Endothelial cell of hepatic sinusoid (primary cell): ENCODE measurements at regions not wholly inside any gene's neighbourhood (a gene's known extent, or its start where the extent isn't known, plus 50 kb on each side); places are given as distances from the start of the nearest gene placed in this dataset.

Experiments used
- in situ Hi-C: cut with HindIII; loops from 2 replicates; pipeline ENCODE4 v1.10.0; 2017; ENCODE audit warnings: low sequenced_read_pairs

DNA sequence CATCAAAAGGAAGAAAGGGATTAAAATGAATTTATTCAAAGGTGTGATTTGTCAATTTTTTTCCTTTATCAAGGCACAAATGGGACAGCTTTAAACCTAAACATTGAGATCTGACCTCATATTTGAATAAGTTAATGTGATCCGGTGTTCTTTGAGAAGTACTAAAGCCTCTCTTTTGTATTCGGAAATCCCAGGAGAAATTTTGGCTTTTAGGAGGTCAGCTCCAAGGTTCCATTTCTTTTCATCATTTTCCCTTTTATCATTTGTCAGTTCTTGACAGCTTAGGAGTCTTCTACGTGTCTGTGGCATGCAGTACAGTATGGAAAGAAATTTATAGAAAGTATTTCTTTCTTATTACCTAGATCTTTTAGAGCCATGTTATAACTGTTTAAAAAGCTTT, 873.4 kb upstream of the CDH8 start:
- in situ Hi-C loops, result no loop called here

DNA sequence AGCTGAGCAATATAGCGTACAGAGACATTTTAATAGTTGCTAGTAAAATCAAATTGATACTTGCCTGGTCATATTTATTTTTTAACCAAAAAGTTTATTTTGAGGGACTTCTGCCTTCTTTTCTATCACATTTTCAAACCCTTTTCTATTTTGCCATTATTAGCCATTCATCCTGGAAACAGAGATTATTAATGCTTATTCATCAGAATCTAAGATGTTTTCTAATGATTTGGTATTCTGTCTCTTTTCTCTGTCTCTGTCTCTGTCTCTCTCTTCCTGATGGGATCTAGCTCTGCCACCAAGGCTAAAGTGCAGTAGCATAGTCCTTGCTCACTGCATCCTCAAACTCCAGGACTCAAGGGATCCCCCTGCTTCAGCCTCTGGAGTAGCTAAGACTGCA, 871.3 kb upstream of the CDH8 start:
- in situ Hi-C loops, result no loop called here

DNA sequence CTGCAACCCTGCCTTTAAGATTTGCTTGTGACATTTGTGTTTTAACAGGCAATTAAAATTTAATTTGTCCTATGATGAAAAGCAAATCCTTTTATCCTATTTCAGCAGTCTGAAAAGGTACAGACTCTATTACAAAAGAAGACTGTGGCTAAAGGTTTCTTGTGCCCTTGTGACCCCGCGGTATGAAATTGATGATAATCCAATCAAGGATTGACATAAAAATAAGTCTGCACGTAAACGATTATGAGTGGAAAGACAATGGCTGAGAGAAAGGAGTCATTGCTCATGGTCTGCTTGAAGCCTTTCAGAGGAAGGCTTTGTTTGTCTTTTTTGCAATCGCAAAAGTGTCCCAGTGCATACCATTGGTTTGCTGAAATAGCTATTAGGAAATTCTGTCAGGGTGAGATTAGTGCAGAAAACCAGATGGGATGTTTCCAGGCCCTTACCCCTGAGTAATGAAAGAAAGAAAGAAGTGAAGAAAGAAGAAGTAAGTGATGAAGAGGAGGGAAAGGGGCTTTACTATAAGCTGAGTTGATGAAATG, 867.8 kb upstream of the CDH8 start:
- in situ Hi-C loops, result no loop called here

DNA sequence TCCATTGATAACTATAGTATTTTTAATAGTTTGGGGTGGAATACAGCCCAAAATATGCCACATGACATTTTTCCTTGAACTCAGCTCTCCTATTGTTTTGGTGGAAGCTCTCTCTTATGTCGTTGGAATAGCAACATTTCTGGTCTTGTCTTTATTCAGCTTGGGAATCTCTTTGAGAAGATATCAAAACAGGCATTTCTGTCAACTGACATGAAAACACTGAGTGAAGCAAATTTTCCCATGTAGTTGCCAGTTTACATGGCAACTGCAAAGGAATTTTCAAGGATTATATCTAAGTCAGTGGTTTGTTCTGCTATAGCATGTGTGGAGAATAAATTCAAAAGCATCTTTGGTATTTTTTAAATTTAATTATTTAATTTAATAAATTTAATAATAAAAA, 863.5 kb upstream of the CDH8 start:
- in situ Hi-C loops, result no loop called here

DNA sequence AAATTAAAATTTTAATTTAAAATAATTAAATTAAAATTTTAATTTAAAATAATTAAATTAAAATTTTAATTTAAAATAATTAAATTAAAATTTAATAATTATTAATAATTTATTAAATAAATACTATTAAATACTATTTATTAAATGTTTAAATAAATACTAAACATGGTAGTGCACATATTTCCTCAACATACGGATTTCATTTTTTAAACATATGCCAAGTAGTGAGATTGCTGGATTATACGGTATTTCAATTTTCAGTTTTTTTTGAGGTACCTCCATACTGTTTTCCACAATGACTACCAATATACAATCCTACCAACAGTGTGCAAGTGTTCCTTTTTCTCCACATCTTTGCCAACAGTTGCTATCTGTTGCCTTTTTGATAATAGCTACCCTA, 852.9 kb upstream of the CDH8 start:
- in situ Hi-C loops, result no loop called here

DNA sequence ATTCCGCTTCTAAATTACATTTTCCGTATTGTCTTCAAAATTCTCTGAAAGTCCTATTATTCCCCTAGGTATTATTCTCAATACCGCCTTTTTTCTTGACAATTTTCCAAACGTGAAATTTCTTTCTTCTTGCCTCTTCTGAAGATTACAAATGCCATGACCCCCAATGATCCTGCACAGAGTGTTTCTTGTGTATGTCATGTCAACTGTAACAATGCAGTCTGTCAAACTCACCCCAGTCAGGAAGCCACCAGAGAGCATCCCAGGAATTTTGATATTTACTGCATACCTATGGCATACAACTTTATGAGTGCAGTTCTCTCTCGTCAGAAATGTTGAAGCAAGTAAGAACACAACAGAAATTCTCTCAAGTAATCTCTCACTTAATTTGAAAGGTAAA, 847.3 kb upstream of the CDH8 start:
- in situ Hi-C loops, result no loop called here

DNA sequence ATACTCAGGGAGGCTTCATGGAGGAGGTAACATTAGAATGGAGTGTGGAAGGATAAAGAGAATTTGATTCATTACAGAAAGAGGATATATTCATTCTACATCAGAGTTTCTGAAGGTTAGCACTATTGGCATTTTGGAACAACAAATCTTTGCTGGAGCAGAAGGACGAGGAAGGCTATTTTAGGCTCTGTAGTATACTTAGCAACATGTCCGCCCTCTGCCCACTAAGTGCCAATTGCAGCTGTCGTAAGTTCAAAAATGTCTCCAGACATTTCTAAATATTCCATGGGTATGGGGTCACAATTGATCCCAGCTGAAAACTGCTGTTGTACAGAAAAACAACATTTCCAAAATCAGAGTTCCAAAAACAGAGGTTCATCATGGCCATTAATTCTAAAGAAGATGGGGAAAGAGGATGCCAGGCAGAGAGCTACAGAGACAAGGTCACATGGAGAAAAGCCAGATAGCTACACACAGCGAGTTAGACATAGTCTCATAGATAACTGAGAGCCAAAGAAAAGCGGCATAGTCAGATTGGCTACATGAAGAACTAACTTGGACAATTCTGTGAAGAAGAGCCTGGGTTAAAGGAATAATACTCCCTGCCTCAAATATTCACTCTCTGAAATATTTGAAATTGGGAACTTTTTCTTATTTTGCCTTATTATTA, 846.4 kb upstream of the CDH8 start:
- in situ Hi-C loops, result no loop called here

DNA sequence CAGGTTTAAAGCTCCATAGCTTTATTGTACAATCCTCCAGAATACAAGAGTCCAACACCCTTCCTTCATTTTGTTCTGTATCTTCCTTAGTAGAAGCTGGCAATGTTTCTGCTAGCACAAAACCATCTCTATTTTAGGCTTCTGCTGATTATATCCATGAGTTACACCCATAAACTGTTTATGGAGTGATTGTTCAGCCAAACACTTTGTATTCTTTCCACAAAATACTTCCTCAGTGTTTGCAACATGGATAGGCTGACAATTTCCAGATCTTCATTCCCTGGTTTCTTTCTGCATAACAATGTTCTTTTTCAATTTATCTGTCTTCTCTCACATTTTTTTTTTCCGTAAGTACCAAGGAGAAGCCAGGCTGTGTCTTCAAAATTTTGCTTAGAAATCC, 839.9 kb upstream of the CDH8 start:
- in situ Hi-C loops, result no loop called here

DNA sequence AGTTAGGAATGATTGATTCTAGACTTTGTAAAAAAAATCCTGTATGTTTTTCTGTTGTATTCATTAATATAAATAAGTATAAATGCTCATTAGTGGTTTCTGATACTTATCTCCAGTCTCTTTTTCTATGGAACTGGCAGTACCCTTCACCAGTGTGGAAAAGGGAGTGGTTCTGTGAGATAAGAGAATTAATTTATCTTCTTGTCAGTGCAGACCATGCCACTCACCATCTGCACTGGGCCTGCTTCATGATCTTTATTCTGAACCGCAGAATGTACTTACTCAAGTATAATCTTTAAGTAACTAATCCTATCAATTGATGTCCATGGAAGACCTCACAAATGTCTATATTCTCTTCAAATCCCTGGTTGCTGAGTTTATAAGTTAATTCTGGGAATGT, 836.1 kb upstream of the CDH8 start:
- in situ Hi-C loops, result no loop called here

DNA sequence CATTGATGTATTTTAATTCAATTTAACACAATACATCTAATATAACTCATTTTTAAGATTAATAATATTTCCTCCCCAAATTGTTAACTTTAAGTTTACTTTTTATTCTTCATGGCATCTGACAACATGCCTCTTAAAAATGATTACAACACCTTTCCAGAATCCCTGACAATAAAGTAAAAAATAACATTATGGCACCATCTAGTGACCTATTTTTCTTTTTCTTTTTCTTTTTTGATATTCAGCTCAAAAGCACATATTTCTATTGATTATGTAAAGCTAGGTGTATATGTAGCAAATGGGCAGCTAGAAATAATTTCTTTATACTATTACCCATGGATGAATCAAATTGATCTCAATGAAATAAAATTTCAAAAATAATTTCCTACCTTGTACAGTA, 834.3 kb upstream of the CDH8 start:
- in situ Hi-C loops, result no loop called here

DNA sequence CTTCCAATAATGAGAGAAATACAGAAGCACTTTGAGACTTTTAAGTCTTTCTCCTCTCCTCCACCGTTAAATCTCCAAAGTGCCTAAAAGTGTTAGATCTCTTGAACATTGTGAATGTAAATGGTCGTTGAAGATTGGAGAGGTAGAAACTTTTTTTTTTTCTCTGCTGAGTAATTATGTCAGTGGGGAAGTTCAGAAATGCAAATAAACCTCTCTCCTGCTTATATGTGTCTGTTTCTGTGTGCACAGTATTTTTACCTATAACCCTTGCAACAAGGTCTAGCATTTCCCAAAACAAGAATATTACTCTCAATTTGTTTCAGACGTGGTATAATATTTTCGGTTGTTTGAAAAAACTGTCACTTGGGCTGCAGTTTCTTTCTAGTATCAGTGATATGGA, 833.6 kb upstream of the CDH8 start:
- in situ Hi-C loops, result no loop called here

DNA sequence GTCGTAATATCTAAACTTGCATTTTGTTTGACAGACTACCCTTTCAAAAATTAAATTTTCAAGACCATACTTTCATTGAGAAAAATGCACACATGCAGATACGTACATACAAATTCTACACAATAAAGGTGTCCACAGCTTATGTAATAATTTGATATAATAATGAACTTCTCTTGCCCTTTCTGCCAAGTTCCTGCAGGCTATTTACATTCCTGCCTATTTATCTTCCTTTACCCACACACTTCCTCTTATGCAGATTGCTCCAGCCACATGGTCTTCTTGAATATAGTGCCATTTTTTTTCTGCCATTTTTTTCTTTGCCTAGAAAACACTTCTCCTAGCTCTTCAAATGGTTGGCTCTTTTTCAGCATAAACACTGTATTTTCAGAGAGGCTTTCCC, 826.9 kb upstream of the CDH8 start:
- in situ Hi-C loops, result no loop called here

DNA sequence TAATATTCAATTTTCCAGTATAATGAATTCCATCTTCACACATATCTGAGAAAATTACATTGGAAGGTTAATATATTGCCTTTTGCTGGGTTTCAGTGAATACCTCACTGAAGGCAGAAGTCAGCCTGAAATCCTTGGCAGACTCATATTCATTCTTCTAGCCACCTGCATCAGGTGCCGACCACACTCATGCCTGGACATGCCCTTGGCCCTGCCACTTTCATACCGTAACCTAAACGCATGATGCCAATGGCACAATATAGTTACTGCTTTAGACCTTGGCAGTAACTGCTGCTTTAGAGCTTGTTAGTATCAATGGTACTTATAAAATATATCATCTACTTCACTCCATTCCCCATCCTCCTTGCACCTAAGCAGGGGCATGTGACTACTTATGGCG, 817.6 kb upstream of the CDH8 start:
- in situ Hi-C loops, result no loop called here

DNA sequence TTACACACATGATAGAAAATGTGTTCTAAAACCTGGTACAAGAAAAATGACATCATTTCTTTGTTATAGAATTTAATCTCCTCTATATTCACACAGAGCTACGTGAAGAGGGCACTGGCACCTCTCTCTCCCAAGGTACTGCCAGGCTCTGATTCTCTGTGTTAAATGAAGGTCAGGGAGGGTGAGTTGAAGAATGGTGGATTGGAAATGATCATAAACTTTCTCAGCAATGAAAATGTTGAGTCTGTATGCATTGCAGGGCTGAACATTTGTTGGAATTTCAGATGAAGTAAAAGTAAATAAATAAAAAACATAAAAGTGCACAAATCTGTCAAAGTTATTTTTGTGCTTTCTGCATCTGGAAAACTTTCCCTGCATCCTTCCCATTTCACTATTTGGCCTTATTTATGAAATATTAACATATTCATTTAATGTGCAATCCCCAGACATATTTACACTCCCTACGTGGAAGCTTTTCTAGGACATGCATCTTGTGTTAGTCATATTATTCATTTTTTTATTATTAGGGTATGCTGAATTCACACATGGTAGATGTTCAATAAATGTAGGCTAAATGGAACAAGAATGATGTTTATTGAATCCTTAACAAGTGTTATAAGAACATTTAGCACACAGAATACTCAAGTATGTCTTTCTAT, 810.3 kb upstream of the CDH8 start:
- in situ Hi-C loops, result no loop called here

DNA sequence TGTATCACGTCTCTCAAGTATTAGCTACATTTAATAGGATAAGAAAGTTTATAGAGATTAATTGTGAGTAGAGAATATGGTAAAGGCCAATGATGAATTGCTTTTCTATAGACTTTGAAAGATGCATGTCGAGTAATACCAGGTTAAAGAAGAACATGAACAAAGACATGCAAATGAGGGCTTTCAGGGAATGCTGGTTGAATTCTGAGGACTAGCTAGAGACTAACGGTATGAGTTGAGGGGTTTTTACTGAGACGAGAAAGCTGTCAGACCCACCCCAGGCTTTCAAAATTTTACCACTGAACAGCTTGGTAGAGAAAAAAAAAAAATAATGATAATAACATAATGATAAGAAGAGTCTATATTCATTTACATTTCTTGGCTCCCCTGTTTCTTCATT, 796.0 kb upstream of the CDH8 start:
- in situ Hi-C loops, result no loop called here

DNA sequence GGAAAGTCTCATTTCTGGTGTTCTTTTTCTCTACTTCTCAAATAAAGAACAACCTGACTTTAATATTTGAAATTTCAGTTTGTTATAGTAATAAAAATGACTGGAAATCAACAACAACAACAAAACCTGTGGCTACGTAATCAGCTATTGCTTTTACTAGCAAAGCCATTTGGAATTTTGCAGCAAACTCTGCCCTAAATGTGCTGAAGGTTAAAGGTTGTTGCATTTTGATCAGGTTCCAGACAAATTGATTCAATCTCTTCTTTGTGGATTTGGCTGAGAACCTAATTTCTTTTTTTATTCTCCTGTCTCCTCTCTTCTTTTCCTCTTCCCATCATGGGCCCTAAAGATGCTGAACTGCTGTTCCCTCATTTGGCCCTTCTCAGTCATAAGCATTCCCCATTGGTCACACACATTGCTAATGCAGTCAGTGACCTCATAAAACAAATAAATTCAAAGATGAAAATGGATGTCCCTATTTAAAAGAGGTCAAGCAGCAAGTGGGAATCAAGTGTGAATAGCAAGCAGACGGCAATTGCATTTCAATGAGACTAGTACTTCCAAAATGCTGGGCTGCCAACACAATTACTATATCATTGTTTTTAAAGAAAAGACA, 795.1 kb upstream of the CDH8 start:
- in situ Hi-C loops, result no loop called here

DNA sequence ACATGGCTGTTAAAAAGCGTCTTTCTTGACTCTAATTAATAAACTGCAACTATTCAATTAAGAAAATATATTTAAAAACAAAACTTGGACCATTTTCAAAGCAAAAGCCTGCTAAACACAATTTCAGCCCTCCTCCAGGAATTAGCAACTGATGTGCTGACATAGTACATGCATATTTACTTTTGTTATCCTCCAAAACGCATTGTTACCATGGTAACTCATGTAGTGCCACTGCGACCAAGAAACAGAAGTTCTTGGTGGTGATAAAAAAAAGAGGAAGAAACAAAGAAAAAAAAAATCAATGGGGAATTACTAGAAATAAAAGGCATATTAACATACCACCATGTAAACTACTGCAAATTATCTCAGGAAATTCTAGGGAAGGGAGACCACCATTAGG, 793.4 kb upstream of the CDH8 start:
- in situ Hi-C loops, result no loop called here

DNA sequence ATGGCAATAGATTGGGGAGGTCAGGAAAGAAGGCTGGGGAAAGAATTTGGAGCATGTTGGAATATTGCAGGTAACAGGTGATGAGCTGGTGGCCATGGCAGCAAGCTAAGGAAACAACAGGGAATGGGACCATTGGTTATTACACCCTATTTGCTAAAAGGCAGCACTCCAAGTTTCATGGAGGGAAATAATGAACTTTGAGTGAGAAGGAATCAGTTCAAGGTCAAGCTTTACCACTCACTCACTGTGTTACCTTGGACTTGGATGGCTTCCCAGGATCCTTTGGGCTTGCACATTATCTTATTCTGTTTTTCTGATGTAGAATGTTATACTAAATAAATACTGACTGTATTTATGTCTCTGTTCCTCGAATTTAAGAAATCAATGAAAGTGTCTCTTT, 792.8 kb upstream of the CDH8 start:
- in situ Hi-C loops, result no loop called here

DNA sequence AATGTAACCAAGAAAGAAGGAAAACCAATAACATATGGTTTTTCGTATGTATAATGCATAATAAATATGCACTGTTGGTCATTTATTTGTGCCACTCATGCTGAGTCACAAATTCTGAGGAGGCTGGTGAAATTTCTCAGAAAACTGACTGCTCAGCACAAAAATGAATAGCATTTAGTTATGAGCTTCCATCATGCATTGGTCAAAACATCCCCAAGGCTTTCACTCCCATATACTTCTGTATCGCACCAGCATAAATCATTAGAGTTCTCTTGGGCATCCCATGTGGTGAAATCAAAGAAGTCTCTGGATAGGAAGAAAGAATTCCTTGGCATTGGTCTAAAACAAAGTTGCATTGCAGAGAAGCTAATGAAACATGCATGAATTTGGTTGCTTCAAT, 785.6 kb upstream of the CDH8 start:
- in situ Hi-C loops, result no loop called here

DNA sequence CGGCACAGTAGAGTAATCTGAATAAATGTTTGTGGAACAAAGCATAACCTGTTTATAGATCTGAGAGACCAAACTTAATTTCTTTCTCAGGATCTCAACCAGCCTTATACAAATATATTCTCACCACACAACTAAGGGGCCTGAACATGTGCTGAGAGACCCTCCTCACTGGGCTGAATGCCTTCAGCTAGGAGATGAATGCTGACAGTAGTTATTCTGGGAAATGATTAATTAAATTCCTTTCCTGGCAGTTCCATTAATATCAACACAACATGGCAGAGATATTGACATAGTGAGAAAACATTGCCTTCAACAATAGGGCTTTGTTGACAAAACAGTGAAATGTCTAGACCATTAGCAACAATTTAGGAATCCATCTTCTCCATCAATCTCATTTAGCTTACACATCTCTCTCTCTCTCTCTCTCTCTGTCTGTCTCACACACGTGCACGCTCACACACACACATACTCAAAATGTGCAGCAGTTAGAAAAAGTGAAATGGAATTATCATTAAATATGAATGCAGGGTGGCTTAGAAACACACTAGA, 780.8 kb upstream of the CDH8 start:
- in situ Hi-C loops, result no loop called here

DNA sequence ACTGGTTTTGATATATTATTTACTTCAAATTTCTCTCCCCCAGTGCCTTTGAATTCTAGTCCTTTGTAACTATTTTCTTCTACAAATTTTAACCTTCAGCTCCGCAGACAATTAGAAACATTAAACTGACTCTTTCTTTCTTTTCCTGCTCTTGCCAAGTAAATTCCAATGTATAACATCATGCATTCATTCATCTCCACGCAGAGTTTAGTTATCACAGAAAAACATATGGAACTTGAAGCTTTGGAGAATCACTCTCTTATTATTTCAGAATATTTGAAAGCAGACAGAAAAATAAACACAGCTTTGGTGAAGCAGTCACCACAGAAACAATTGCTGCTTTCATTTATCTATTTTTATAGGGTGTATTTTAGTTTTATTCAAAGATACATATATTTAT, 778.7 kb upstream of the CDH8 start:
- in situ Hi-C loops, result no loop called here

DNA sequence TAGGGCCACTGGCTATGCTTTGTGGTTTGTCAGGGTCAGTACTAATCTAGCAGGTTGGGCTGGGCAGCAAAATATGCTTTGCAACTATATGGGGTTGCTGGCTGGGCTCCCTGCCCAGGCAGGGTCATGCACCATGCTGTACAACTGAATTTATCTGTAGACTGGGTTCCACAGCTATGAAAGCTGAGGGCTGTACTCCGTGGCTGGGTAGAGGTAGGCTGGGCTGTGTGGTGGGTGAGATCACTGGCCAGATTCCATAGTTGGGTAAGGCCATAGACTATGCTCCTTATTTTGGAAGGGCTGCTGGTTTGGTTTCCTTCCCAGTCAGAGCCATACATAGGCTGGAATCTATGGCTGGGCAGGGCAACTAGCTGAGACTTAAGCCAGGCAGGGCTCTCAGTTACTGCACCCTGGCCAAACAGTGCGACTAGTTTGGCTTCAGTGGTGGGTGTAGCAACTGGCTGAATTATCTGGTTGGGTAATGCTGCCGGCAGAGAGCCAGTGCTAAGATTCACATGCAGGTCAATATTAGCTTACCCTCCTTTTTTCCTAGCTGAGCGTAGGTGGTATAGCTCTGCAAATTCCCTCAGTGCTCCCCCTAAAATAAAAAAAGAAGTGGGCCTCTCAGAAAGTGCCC, 769.1 kb upstream of the CDH8 start:
- in situ Hi-C loops, result no loop called here
